ENCODE measurements at regions not wholly inside any gene's neighbourhood (a gene's known extent, or its start where the extent isn't known, plus 50 kb on each side); places are given as distances from the start of the nearest gene placed in this dataset.

- TF ChIP-seq RAD21 (IDR thresholded peaks at IDR 0.05; ENCODE audit: low read depth) (no peak), NFIC (IDR thresholded peaks at IDR 0.05) (no peak)
Observed at GRCh38 chr7:114148779-114149178, 230.0 kb upstream of the PPP1R3A start.

Data from Ishikawa (cell line).